ENCODE measurements at regions not wholly inside any gene's neighbourhood (a gene's known extent, or its start where the extent isn't known, plus 50 kb on each side); places are given as distances from the start of the nearest gene placed in this dataset.
A peak's percentile ranks its signal among the peaks of the same experiment; 100 is the strongest.

GRCh38 chr5:56516035-56516434, 282.9 kb upstream of the ANKRD55 start:
- DNase-seq (ENCODE audit: low read depth in 2 of 2): no peak

- no peak for DNase-seq (ENCODE audit: low read depth in 2 of 2)
Observed at GRCh38 chr5:56515011-56515410, 281.9 kb upstream of the ANKRD55 start.

- no peak for DNase-seq (ENCODE audit: low read depth in 2 of 2)
Observed at GRCh38 chr5:56514245-56514644, 281.1 kb upstream of the ANKRD55 start.

GRCh38 chr5:56513141-56513540, 280.0 kb upstream of the ANKRD55 start:
- no peak for DNase-seq (ENCODE audit: low read depth in 2 of 2)

GRCh38 chr5:56512313-56512996, 279.3 kb upstream of the ANKRD55 start:
- peak in 1 of 2 donors; percentile 79 for DNase-seq (ENCODE audit: low read depth in 2 of 2)

GRCh38 chr5:56511326-56511841, 278.3 kb upstream of the ANKRD55 start:
- DNase-seq (ENCODE audit: low read depth in 2 of 2): no peak

- DNase-seq (ENCODE audit: low read depth in 2 of 2): no peak
Observed at GRCh38 chr5:56508249-56508648, 275.1 kb upstream of the ANKRD55 start.

GRCh38 chr5:56507351-56507930, 274.3 kb upstream of the ANKRD55 start:
- DNase-seq (ENCODE audit: low read depth in 2 of 2): no peak

- DNase-seq (ENCODE audit: low read depth in 2 of 2): no peak
Observed at GRCh38 chr5:56506211-56506965, 273.3 kb upstream of the ANKRD55 start.

- no peak for DNase-seq (ENCODE audit: low read depth in 2 of 2)
Observed at GRCh38 chr5:56503929-56504328, 270.8 kb upstream of the ANKRD55 start.

GRCh38 chr5:56501781-56502557, 268.8 kb upstream of the ANKRD55 start:
- peak in 1 of 2 donors; percentile 61 for DNase-seq (ENCODE audit: low read depth in 2 of 2)

GRCh38 chr5:56499901-56500300, 266.8 kb upstream of the ANKRD55 start:
- peak in 1 of 2 donors; percentile 93 for DNase-seq (ENCODE audit: low read depth in 2 of 2)

GRCh38 chr5:56499491-56499890, 266.4 kb upstream of the ANKRD55 start:
- no peak for DNase-seq (ENCODE audit: low read depth in 2 of 2)

- no peak for DNase-seq (ENCODE audit: low read depth in 2 of 2)
Observed at GRCh38 chr5:56498759-56499395, 265.7 kb upstream of the ANKRD55 start.

- peak; percentile 28 to 55 for DNase-seq (ENCODE audit: low read depth in 2 of 2)
Observed at GRCh38 chr5:56496581-56497063, 263.5 kb upstream of the ANKRD55 start.

GRCh38 chr5:56494300-56494731, 261.2 kb upstream of the ANKRD55 start:
- DNase-seq (ENCODE audit: low read depth in 2 of 2): no peak

- no peak for DNase-seq (ENCODE audit: low read depth in 2 of 2)
Observed at GRCh38 chr5:56493766-56494165, 260.6 kb upstream of the ANKRD55 start.

GRCh38 chr5:56493308-56493707, 260.2 kb upstream of the ANKRD55 start:
- DNase-seq (ENCODE audit: low read depth in 2 of 2): no peak

- DNase-seq (ENCODE audit: low read depth in 2 of 2): no peak
Observed at GRCh38 chr5:56492812-56493211, 259.7 kb upstream of the ANKRD55 start.

- no peak for DNase-seq (ENCODE audit: low read depth in 2 of 2)
Observed at GRCh38 chr5:56490971-56491468, 257.9 kb upstream of the ANKRD55 start.

GRCh38 chr5:56489272-56489671, 256.1 kb upstream of the ANKRD55 start:
- no peak for DNase-seq (ENCODE audit: low read depth in 2 of 2)
